ENCODE measurements at regions not wholly inside any gene's neighbourhood (a gene's known extent, or its start where the extent isn't known, plus 50 kb on each side); places are given as distances from the start of the nearest gene placed in this dataset.
"Not testable (repeated sequence)": the region's sequence is repeated elsewhere in the genome, so short reads cannot be mapped to it uniquely, and the experiment has no call there.

DNA sequence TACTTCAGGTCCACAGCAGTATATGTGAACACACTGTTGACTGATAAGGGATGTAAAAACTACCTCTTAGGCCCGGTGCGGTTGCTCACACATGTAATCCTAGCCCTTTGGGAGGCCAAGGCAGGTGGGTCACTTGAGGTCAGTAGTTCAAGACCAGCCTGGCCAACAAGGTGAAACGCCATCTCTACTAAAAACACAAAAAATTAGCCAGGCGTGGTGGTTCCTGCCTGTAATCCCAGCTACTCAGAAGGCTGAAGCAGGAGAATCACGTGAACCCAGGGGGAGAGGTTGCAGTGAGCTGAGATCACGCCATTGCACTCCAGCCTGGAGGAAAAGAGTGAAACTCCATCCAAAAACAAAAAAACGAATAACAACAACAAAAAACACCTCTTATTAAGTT, 194.6 kb upstream of the KCNMB2 start:
- H3K36me3 Mint-ChIP-seq = no peaks in the 10 kb centered on the region
- H3K4me1 Mint-ChIP-seq = no peaks in the 10 kb centered on the region
- H3K27ac Mint-ChIP-seq = no peak overlapping the region
- no peaks in the 10 kb centered on the region for H3K9me3 Mint-ChIP-seq
- no peaks in the 10 kb centered on the region for H3K27me3 ChIP-seq (ENCODE audit: insufficient read depth, low read length, poor library complexity, severe bottlenecking)
- H3K4me3 ChIP-seq (ENCODE audit: low read length) = no peak overlapping the region
- H3K4me1 ChIP-seq (ENCODE audit: insufficient read depth, low read length) = no peaks in the 10 kb centered on the region
- no peak overlapping the region for H3K27ac ChIP-seq (ENCODE audit: low read depth, low read length)
- CTCF ChIA-PET = interaction anchor here (1.5 kb wide), 1 partner anchor 15 kb away, joined by 4 read pairs; no protein-coding TSS in a partner anchor
- no peak for DNase-seq
- POLR2A ChIA-PET = no interaction called here
- H3K27me3 Mint-ChIP-seq = peaks cover 7 to 9% of the 10 kb centered on the region in 2 donors
- H3K9me3 ChIP-seq (ENCODE audit: low read length) = no peaks in the 10 kb centered on the region
- H3K36me3 ChIP-seq (ENCODE audit: insufficient read depth, low read length) = no peaks in the 10 kb centered on the region
- H3K4me3 Mint-ChIP-seq = no peak overlapping the region

DNA sequence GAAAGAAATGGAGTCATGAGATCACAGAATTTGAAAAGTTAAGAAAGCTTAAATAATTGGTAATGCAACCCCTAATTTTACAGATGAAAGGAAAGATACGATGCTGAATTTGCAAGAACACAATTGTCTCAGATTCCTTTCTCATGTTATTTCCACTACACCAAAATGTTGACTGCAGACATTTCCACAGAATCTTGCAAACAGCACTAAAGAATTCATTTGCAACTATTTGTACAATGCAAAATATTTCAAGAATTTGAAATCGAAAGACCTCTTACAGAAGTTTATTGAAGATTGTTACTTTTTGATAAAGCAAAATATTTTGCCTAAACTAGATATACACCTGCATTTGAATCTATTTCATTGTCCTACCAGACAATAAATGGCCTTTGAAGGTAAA, 194.1 kb upstream of the KCNMB2 start:
- Histone ChIP-seq H3K36me3 (ENCODE audit: insufficient read depth, low read length) (no peaks in the 10 kb centered on the region), H3K27me3 (ENCODE audit: insufficient read depth, low read length, poor library complexity, severe bottlenecking) (no peaks in the 10 kb centered on the region), H3K4me1 (ENCODE audit: insufficient read depth, low read length) (no peaks in the 10 kb centered on the region), H3K9me3 (ENCODE audit: low read length) (no peaks in the 10 kb centered on the region), H3K27ac (ENCODE audit: low read depth, low read length) (no peak overlapping the region), H3K4me3 (ENCODE audit: low read length) (no peak overlapping the region)
- no peaks in the 10 kb centered on the region for H3K9me3 Mint-ChIP-seq
- no peak for DNase-seq
- no peak overlapping the region for H3K27ac Mint-ChIP-seq
- CTCF ChIA-PET = interaction anchor here (1.5 kb wide), 1 partner anchor 15 kb away, joined by 4 read pairs; no protein-coding TSS in a partner anchor
- H3K27me3 Mint-ChIP-seq = peaks cover 4 to 9% of the 10 kb centered on the region in 2 donors
- POLR2A ChIA-PET = no interaction called here
- H3K4me1 Mint-ChIP-seq = no peaks in the 10 kb centered on the region
- H3K4me3 Mint-ChIP-seq = no peak overlapping the region
- no peaks in the 10 kb centered on the region for H3K36me3 Mint-ChIP-seq

DNA sequence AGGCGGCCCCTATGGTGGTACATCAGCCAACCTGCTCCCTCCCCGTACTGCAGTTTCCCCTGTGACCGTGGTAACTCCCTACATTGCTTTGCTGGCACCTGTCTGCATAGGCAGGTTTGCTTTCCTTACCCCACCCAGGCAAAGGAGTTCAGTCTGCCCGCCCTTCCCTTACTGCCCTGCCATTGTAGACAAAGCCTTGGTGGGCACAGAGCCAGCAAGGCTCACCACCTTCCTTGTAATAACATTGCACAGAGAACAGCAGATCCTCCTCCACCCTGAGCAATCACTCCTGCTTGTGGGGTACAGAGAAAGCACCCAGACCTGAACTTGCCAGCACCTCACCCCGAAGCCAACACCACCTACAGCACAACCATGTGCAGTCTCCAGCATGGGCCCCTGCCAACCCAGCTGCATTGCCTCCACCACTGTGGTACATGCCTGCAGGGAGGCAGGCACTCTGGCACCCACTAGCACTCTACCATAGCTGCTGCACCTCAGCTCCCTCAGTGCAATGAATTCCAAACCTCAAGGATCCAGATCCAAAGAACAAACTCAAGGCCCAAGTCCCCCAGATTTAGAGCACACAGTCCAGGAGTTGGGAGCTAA, 192.7 kb upstream of the KCNMB2 start:
- H3K27ac Mint-ChIP-seq = no peak overlapping the region
- H3K4me1 Mint-ChIP-seq = peaks cover 3% of the 10 kb centered on the region in 3 donors
- CTCF ChIA-PET = no interaction called here
- no peak for DNase-seq
- no peaks in the 10 kb centered on the region for H3K9me3 ChIP-seq (ENCODE audit: low read length)
- no peak overlapping the region for H3K27ac ChIP-seq (ENCODE audit: low read depth, low read length)
- H3K9me3 Mint-ChIP-seq = peaks cover 0 to 2% (median 0%) of the 10 kb centered on the region in 5 donors
- no peaks in the 10 kb centered on the region for H3K36me3 ChIP-seq (ENCODE audit: insufficient read depth, low read length)
- no peaks in the 10 kb centered on the region for H3K36me3 Mint-ChIP-seq
- no peaks in the 10 kb centered on the region for H3K4me1 ChIP-seq (ENCODE audit: insufficient read depth, low read length)
- H3K27me3 ChIP-seq (ENCODE audit: insufficient read depth, low read length, poor library complexity, severe bottlenecking) = no peaks in the 10 kb centered on the region
- peaks cover 4 to 9% of the 10 kb centered on the region in 2 donors for H3K27me3 Mint-ChIP-seq
- no peak overlapping the region for H3K4me3 ChIP-seq (ENCODE audit: low read length)
- no peak overlapping the region for H3K4me3 Mint-ChIP-seq
- POLR2A ChIA-PET = no interaction called here

DNA sequence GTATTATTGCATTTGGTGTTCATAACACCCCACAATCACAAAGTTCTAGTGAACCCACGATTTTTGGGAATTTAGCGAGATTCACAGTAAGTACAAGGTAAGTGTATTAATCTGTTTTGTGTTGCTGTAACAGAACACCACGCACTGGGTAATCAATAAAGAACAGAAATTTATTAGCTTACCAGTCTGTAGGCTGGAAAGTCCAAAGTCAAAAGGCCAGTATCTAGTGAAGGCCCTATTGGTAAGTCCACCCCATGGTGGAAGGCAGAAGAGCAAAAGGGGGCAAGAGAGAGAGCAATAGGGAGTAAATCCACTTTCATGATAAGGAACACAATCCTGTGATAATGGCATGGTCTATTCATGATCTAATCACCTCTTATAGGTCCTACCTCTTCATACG, 190.3 kb upstream of the KCNMB2 start:
- peaks cover 4 to 7% of the 10 kb centered on the region in 2 donors for H3K27me3 Mint-ChIP-seq
- H3K4me1 Mint-ChIP-seq = peaks cover 9 to 10% (median 10%) of the 10 kb centered on the region in 3 donors
- H3K27ac Mint-ChIP-seq = no peak overlapping the region
- Histone ChIP-seq H3K27ac (ENCODE audit: low read depth, low read length) (no peak overlapping the region), H3K36me3 (ENCODE audit: insufficient read depth, low read length) (no peaks in the 10 kb centered on the region), H3K27me3 (ENCODE audit: insufficient read depth, low read length, poor library complexity, severe bottlenecking) (no peaks in the 10 kb centered on the region), H3K9me3 (ENCODE audit: low read length) (no peaks in the 10 kb centered on the region), H3K4me1 (ENCODE audit: insufficient read depth, low read length) (no peaks in the 10 kb centered on the region), H3K4me3 (ENCODE audit: low read length) (no peak overlapping the region)
- ChIA-PET POLR2A (no interaction called here), CTCF (interaction anchor here (0.8 kb wide), 1 partner anchor 16 kb away, joined by 4 read pairs; no protein-coding TSS in a partner anchor)
- DNase-seq = no peak
- peaks cover 0 to 5% (median 0%) of the 10 kb centered on the region in 5 donors for H3K9me3 Mint-ChIP-seq
- no peak overlapping the region for H3K4me3 Mint-ChIP-seq
- H3K36me3 Mint-ChIP-seq = no peaks in the 10 kb centered on the region

DNA sequence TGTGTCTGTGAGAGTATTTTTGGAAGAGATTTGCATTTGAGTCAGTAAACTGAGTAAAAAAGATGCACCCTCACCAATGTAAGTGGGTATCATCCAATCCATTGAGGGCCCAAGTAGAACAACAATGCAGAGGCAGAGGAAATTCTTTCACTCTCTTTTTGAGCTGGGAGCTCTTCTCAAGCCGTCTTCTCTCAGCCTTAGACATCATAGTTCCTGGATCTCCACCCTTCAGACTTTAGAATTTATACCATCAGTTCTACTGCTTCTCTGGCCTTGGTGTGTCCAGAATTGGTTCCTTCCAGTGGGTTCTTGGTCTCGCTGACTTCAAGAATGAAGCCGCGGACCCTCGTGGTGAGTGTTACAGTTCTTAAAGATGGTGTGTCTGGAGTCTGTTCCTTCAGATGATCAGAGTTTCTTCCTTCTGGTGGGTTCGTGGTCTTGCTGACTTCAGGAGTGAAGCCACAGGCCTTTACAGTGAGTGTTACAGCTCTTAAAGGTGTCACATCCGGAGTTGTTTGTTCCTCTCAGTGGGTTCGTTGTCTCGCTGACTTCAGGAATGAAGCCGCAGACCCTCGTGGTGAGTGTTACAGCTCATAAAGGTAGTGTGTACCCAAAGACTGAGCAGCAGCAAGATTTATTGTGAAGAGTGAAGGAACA, 187.5 kb upstream of the KCNMB2 start:
- H3K9me3 Mint-ChIP-seq; H3K4me1 Mint-ChIP-seq; H3K9me3 ChIP-seq (ENCODE audit: low read length); CTCF ChIA-PET; H3K4me3 ChIP-seq (ENCODE audit: low read length); H3K27me3 Mint-ChIP-seq; H3K36me3 Mint-ChIP-seq; POLR2A ChIA-PET; H3K27ac ChIP-seq (ENCODE audit: low read depth, low read length); H3K4me1 ChIP-seq (ENCODE audit: insufficient read depth, low read length); H3K36me3 ChIP-seq (ENCODE audit: insufficient read depth, low read length); H3K27me3 ChIP-seq (ENCODE audit: insufficient read depth, low read length, poor library complexity, severe bottlenecking): not testable (repeated sequence)
- H3K27ac Mint-ChIP-seq = peak overlapping the region in 7 of 8 donors; percentile 3 to 88 (median 57)
- peak overlapping the region; percentile 6 to 62 (median 59) for H3K4me3 Mint-ChIP-seq
- DNase-seq = peak in 4 of 5 donors; percentile 3 to 69 (median 34)

DNA sequence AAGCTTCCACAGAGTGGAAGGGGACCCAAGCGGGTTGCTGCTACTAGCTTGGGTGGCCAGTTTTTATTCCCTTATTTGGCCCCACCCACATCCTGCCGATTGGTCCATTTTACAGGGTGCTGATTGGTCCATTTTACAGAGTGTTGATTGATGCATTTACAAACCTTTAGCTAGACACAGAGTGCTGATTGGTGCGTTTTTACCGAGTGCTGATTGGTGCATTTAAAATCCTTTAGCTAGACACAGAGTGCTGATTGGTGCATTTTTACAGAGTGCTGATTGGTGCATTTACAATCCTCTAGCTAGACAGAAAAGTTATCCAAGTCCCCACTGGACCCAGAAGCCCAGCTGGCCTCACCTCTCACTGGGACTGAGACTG, 187.0 kb upstream of the KCNMB2 start:
- H3K36me3 Mint-ChIP-seq; H3K4me1 ChIP-seq (ENCODE audit: insufficient read depth, low read length); H3K9me3 Mint-ChIP-seq; H3K4me3 ChIP-seq (ENCODE audit: low read length); H3K27ac ChIP-seq (ENCODE audit: low read depth, low read length); H3K9me3 ChIP-seq (ENCODE audit: low read length); H3K27me3 ChIP-seq (ENCODE audit: insufficient read depth, low read length, poor library complexity, severe bottlenecking); H3K36me3 ChIP-seq (ENCODE audit: insufficient read depth, low read length); DNase-seq; POLR2A ChIA-PET; H3K27me3 Mint-ChIP-seq; CTCF ChIA-PET; H3K4me1 Mint-ChIP-seq: not testable (repeated sequence)
- Mint-ChIP-seq H3K4me3 (peak overlapping the region in 5 of 7 donors; percentile 46 to 62 (median 60)), H3K27ac (peak overlapping the region in 6 of 8 donors; percentile 3 to 88 (median 51))

DNA sequence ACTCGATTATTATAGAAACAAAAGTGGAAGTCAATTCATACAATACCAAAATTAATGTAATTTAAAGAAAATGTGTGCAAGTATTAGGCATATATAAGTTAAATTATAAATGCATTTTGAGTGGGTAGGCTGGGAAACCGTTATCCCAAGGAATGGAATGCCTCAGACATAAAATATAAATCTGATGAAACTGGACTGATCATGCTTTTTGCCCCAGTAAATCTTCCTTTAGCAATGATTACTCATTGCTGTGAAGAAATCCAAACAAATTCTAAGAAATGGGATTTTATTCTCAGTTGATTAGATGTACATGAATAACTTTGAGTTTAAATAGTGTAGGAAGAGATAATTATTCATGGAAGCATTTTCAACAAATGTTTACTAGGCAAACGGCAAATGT, 185.5 kb upstream of the KCNMB2 start:
- no peak for DNase-seq
- Mint-ChIP-seq H3K4me3 (no peak overlapping the region), H3K9me3 (peaks cover 0 to 5% (median 0%) of the 10 kb centered on the region in 5 donors), H3K27me3 (peaks cover 4 to 7% of the 10 kb centered on the region in 2 donors), H3K36me3 (no peaks in the 10 kb centered on the region), H3K4me1 (peaks cover 9 to 10% (median 10%) of the 10 kb centered on the region in 3 donors), H3K27ac (no peak overlapping the region)
- ChIA-PET POLR2A (no interaction called here), CTCF (no interaction called here)
- no peaks in the 10 kb centered on the region for H3K4me1 ChIP-seq (ENCODE audit: insufficient read depth, low read length)
- no peaks in the 10 kb centered on the region for H3K27me3 ChIP-seq (ENCODE audit: insufficient read depth, low read length, poor library complexity, severe bottlenecking)
- H3K4me3 ChIP-seq (ENCODE audit: low read length) = no peak overlapping the region
- H3K9me3 ChIP-seq (ENCODE audit: low read length) = no peaks in the 10 kb centered on the region
- H3K36me3 ChIP-seq (ENCODE audit: insufficient read depth, low read length) = no peaks in the 10 kb centered on the region
- H3K27ac ChIP-seq (ENCODE audit: low read depth, low read length) = no peak overlapping the region

DNA sequence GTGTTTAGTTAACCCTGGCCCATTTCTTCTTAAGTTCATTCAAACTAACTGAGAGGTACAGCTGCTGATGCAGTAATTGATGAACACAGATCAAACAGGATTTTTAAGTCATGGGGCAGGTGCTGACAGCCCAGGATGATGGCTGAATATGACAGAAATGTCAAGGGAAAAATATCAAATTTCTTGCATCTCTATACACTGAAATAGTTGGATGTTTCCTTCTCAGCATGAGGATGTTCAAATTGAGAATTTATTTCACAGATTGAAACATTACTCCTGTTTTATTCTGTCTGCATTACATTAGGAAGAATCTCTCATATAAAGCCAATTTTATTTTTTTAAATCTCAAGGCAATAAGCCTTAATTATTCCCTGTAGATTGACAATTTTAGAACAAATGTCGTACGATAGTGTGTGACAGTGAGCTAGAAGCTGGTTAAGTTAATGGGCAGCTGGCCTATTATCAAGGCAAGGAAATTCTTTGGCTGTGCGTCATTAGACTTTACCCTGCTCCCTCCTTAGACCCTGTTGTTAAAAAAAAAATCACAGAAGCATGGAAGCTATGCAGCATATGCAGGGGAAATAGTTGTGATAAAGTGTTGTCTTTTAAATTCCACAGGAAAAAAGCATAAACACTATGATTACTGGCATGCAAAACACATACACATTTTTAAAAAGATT, 183.8 kb upstream of the KCNMB2 start:
- POLR2A ChIA-PET = no interaction called here
- H3K9me3 Mint-ChIP-seq = peaks cover 0 to 5% (median 0%) of the 10 kb centered on the region in 5 donors
- H3K27me3 Mint-ChIP-seq = peaks cover 4 to 6% of the 10 kb centered on the region in 2 donors
- no peak overlapping the region for H3K27ac Mint-ChIP-seq
- no peak overlapping the region for H3K27ac ChIP-seq (ENCODE audit: low read depth, low read length)
- H3K27me3 ChIP-seq (ENCODE audit: insufficient read depth, low read length, poor library complexity, severe bottlenecking) = no peaks in the 10 kb centered on the region
- no peaks in the 10 kb centered on the region for H3K9me3 ChIP-seq (ENCODE audit: low read length)
- no peaks in the 10 kb centered on the region for H3K36me3 Mint-ChIP-seq
- DNase-seq = no peak
- peaks cover 9 to 10% (median 10%) of the 10 kb centered on the region in 3 donors for H3K4me1 Mint-ChIP-seq
- no peaks in the 10 kb centered on the region for H3K36me3 ChIP-seq (ENCODE audit: insufficient read depth, low read length)
- no peak overlapping the region for H3K4me3 ChIP-seq (ENCODE audit: low read length)
- H3K4me3 Mint-ChIP-seq = no peak overlapping the region
- CTCF ChIA-PET = no interaction called here
- H3K4me1 ChIP-seq (ENCODE audit: insufficient read depth, low read length) = no peaks in the 10 kb centered on the region

Measured in CD8-positive, alpha-beta memory T cell (primary cell).